ENCODE measurements at regions not wholly inside any gene's neighbourhood (a gene's known extent, or its start where the extent isn't known, plus 50 kb on each side); places are given as distances from the start of the nearest gene placed in this dataset.

- Histone ChIP-seq H2BK5ac (ENCODE audit: low read depth, low read length, poor library complexity, severe bottlenecking) (no peak overlapping the region), H3K4me3 (ENCODE audit: insufficient read depth in 1 of 2, low read depth in 1 of 2, low read length in 2 of 2) (no peak overlapping the region), H3K4me2 (ENCODE audit: low read length, poor library complexity, severe bottlenecking) (no peak overlapping the region), H4K8ac (ENCODE audit: low read length) (no peak overlapping the region), H2AFZ (ENCODE audit: low read depth, low read length) (no peak overlapping the region), H3K27ac (ENCODE audit: low read length, poor library complexity, severe bottlenecking) (no peak overlapping the region), H3K18ac (ENCODE audit: low read depth in 1 of 2, low read length in 2 of 2) (no peak overlapping the region), H3K9me3 (ENCODE audit: control insufficient read depth, low read length) (peaks cover 30% of the 10 kb centered on the region), H3K4ac (ENCODE audit: low read depth in 1 of 2, low read length in 2 of 2) (no peak overlapping the region), H3K4me1 (ENCODE audit: control insufficient read depth, insufficient read depth, low read depth, low read length) (no peaks in the 10 kb centered on the region), H4K91ac (ENCODE audit: low read length) (peak overlapping the region; percentile 61), H3K27me3 (ENCODE audit: control insufficient read depth in 1 of 2, insufficient read depth in 1 of 2, low read length in 2 of 2) (peaks cover 0 to 4% of the 10 kb centered on the region in 2 experiments), H3K79me1 (replicated peaks; ENCODE audit: low read length, poor library complexity, severe bottlenecking) (no peaks in the 10 kb centered on the region), H3K14ac (ENCODE audit: low read length in 2 of 2) (no peak overlapping the region), H3K23ac (ENCODE audit: low read length in 2 of 2) (no peak overlapping the region), H2BK120ac (ENCODE audit: low read depth, low read length) (no peak overlapping the region), H3K36me3 (ENCODE audit: control insufficient read depth in 1 of 2, insufficient read depth in 2 of 2, low read depth in 1 of 2, low read length in 2 of 2) (no peaks in the 10 kb centered on the region), H3K9ac (ENCODE audit: low read length) (no peak overlapping the region), H2AK5ac (ENCODE audit: low read length, severe bottlenecking) (no peak overlapping the region), H2BK15ac (ENCODE audit: low read depth, poor library complexity, severe bottlenecking) (no peak overlapping the region), H2BK12ac (ENCODE audit: low read length in 2 of 2) (no peak overlapping the region)
- DNase-seq: no peak
- 92% methylated on average over 2 of the region's 2 CpGs for WGBS
Observed at GRCh38 chr3:157639756-157640426, 136.7 kb upstream of the VEPH1 start.

- DNase-seq: no peak
- Histone ChIP-seq H3K36me3 (ENCODE audit: control insufficient read depth in 1 of 2, insufficient read depth in 2 of 2, low read depth in 1 of 2, low read length in 2 of 2) (no peaks in the 10 kb centered on the region), H3K9ac (ENCODE audit: low read length) (no peak overlapping the region), H3K4ac (ENCODE audit: low read depth in 1 of 2, low read length in 2 of 2) (no peak overlapping the region), H3K9me3 (ENCODE audit: control insufficient read depth, low read length) (peaks cover 30% of the 10 kb centered on the region), H3K27me3 (ENCODE audit: control insufficient read depth in 1 of 2, insufficient read depth in 1 of 2, low read length in 2 of 2) (no peaks in the 10 kb centered on the region), H2AK5ac (ENCODE audit: low read length, severe bottlenecking) (no peak overlapping the region), H2BK15ac (ENCODE audit: low read depth, poor library complexity, severe bottlenecking) (no peak overlapping the region), H2BK12ac (ENCODE audit: low read length in 2 of 2) (no peak overlapping the region), H3K4me1 (ENCODE audit: control insufficient read depth, insufficient read depth, low read depth, low read length) (no peaks in the 10 kb centered on the region), H3K23ac (ENCODE audit: low read length in 2 of 2) (no peak overlapping the region), H2BK120ac (ENCODE audit: low read depth, low read length) (no peak overlapping the region), H3K18ac (ENCODE audit: low read depth in 1 of 2, low read length in 2 of 2) (no peak overlapping the region), H4K91ac (ENCODE audit: low read length) (no peak overlapping the region), H4K8ac (ENCODE audit: low read length) (no peak overlapping the region), H3K27ac (ENCODE audit: low read length, poor library complexity, severe bottlenecking) (no peak overlapping the region), H2AFZ (ENCODE audit: low read depth, low read length) (no peak overlapping the region), H3K4me3 (ENCODE audit: insufficient read depth in 1 of 2, low read depth in 1 of 2, low read length in 2 of 2) (no peak overlapping the region), H3K4me2 (ENCODE audit: low read length, poor library complexity, severe bottlenecking) (no peak overlapping the region), H3K14ac (ENCODE audit: low read length in 2 of 2) (no peak overlapping the region), H3K79me1 (replicated peaks; ENCODE audit: low read length, poor library complexity, severe bottlenecking) (no peaks in the 10 kb centered on the region), H2BK5ac (ENCODE audit: low read depth, low read length, poor library complexity, severe bottlenecking) (no peak overlapping the region)
- WGBS: no CpG with 5 or more reads among the region's 1 CpG
Observed at GRCh38 chr3:157637866-157638265, 134.7 kb upstream of the VEPH1 start.

GRCh38 chr3:157633241-157633640, 130.0 kb upstream of the VEPH1 start:
- Histone ChIP-seq H3K4ac (ENCODE audit: low read depth in 1 of 2, low read length in 2 of 2) (no peak overlapping the region), H3K27me3 (ENCODE audit: control insufficient read depth in 1 of 2, insufficient read depth in 1 of 2, low read length in 2 of 2) (peaks cover 0 to 17% of the 10 kb centered on the region in 2 experiments), H2AFZ (ENCODE audit: low read depth, low read length) (no peak overlapping the region), H3K23ac (ENCODE audit: low read length in 2 of 2) (no peak overlapping the region), H3K27ac (ENCODE audit: low read length, poor library complexity, severe bottlenecking) (no peak overlapping the region), H3K14ac (ENCODE audit: low read length in 2 of 2) (no peak overlapping the region), H3K4me1 (ENCODE audit: control insufficient read depth, insufficient read depth, low read depth, low read length) (no peaks in the 10 kb centered on the region), H3K79me1 (replicated peaks; ENCODE audit: low read length, poor library complexity, severe bottlenecking) (no peaks in the 10 kb centered on the region), H2AK5ac (ENCODE audit: low read length, severe bottlenecking) (no peak overlapping the region), H4K91ac (ENCODE audit: low read length) (no peak overlapping the region), H4K8ac (ENCODE audit: low read length) (no peak overlapping the region), H3K9ac (ENCODE audit: low read length) (no peak overlapping the region), H2BK12ac (ENCODE audit: low read length in 2 of 2) (no peak overlapping the region), H2BK120ac (ENCODE audit: low read depth, low read length) (no peak overlapping the region), H3K4me3 (ENCODE audit: insufficient read depth in 1 of 2, low read depth in 1 of 2, low read length in 2 of 2) (no peak overlapping the region), H3K4me2 (ENCODE audit: low read length, poor library complexity, severe bottlenecking) (no peak overlapping the region), H2BK5ac (ENCODE audit: low read depth, low read length, poor library complexity, severe bottlenecking) (no peak overlapping the region), H2BK15ac (ENCODE audit: low read depth, poor library complexity, severe bottlenecking) (no peak overlapping the region), H3K9me3 (ENCODE audit: control insufficient read depth, low read length) (peaks cover 23% of the 10 kb centered on the region), H3K18ac (ENCODE audit: low read depth in 1 of 2, low read length in 2 of 2) (no peak overlapping the region), H3K36me3 (ENCODE audit: control insufficient read depth in 1 of 2, insufficient read depth in 2 of 2, low read depth in 1 of 2, low read length in 2 of 2) (no peaks in the 10 kb centered on the region)
- no peak for DNase-seq
- 73% methylated on average over 2 of the region's 2 CpGs for WGBS

GRCh38 chr3:157632075-157632474, 128.9 kb upstream of the VEPH1 start:
- Histone ChIP-seq H2BK120ac (ENCODE audit: low read depth, low read length) (no peak overlapping the region), H3K4me1 (ENCODE audit: control insufficient read depth, insufficient read depth, low read depth, low read length) (no peaks in the 10 kb centered on the region), H2BK12ac (ENCODE audit: low read length in 2 of 2) (no peak overlapping the region), H3K23ac (ENCODE audit: low read length in 2 of 2) (no peak overlapping the region), H3K14ac (ENCODE audit: low read length in 2 of 2) (no peak overlapping the region), H2AFZ (ENCODE audit: low read depth, low read length) (no peak overlapping the region), H3K18ac (ENCODE audit: low read depth in 1 of 2, low read length in 2 of 2) (no peak overlapping the region), H3K4me2 (ENCODE audit: low read length, poor library complexity, severe bottlenecking) (no peak overlapping the region), H3K79me1 (replicated peaks; ENCODE audit: low read length, poor library complexity, severe bottlenecking) (no peaks in the 10 kb centered on the region), H3K27ac (ENCODE audit: low read length, poor library complexity, severe bottlenecking) (no peak overlapping the region), H3K9ac (ENCODE audit: low read length) (no peak overlapping the region), H2BK5ac (ENCODE audit: low read depth, low read length, poor library complexity, severe bottlenecking) (no peak overlapping the region), H3K9me3 (ENCODE audit: control insufficient read depth, low read length) (peaks cover 12% of the 10 kb centered on the region), H3K4ac (ENCODE audit: low read depth in 1 of 2, low read length in 2 of 2) (no peak overlapping the region), H3K4me3 (ENCODE audit: insufficient read depth in 1 of 2, low read depth in 1 of 2, low read length in 2 of 2) (no peak overlapping the region), H2AK5ac (ENCODE audit: low read length, severe bottlenecking) (no peak overlapping the region), H3K27me3 (ENCODE audit: control insufficient read depth in 1 of 2, insufficient read depth in 1 of 2, low read length in 2 of 2) (peaks cover 0 to 17% of the 10 kb centered on the region in 2 experiments), H4K8ac (ENCODE audit: low read length) (no peak overlapping the region), H3K36me3 (ENCODE audit: control insufficient read depth in 1 of 2, insufficient read depth in 2 of 2, low read depth in 1 of 2, low read length in 2 of 2) (no peaks in the 10 kb centered on the region), H4K91ac (ENCODE audit: low read length) (no peak overlapping the region), H2BK15ac (ENCODE audit: low read depth, poor library complexity, severe bottlenecking) (no peak overlapping the region)
- 53% methylated on average over 3 of the region's 3 CpGs for WGBS
- DNase-seq: no peak

Data from mesenchymal stem cell (in vitro differentiated cells and primary cell).